ENCODE measurements at regions not wholly inside any gene's neighbourhood (a gene's known extent, or its start where the extent isn't known, plus 50 kb on each side); places are given as distances from the start of the nearest gene placed in this dataset.
"Not testable (repeated sequence)": the region's sequence is repeated elsewhere in the genome, so short reads cannot be mapped to it uniquely, and the experiment has no call there.

GRCh38 chr6:21710908-21711627 lies 117.5 kb downstream of the SOX4 start:
- no peak for DNase-seq

GRCh38 chr6:21712213-21712612 lies 118.7 kb downstream of the SOX4 start:
- no peak for DNase-seq

- DNase-seq = no peak
These were observed 119.9 kb downstream of the SOX4 start for GRCh38 chr6:21713481-21713880.

GRCh38 chr6:21715180-21715579 lies 121.6 kb downstream of the SOX4 start:
- no peak for DNase-seq

- DNase-seq = no peak
These were observed 129.0 kb downstream of the SOX4 start for GRCh38 chr6:21722510-21722909.

- no peak for DNase-seq
These were observed 133.1 kb downstream of the SOX4 start for GRCh38 chr6:21726676-21727075.

- DNase-seq = no peak
These were observed 134.6 kb downstream of the SOX4 start for GRCh38 chr6:21728141-21728540.

- no peak for DNase-seq
These were observed 135.9 kb downstream of the SOX4 start for GRCh38 chr6:21729431-21729830.

GRCh38 chr6:21730533-21730932 lies 137.0 kb downstream of the SOX4 start:
- DNase-seq = no peak

GRCh38 chr6:21731411-21732031 lies 138.0 kb downstream of the SOX4 start:
- no peak for DNase-seq

- DNase-seq = not testable (repeated sequence)
These were observed 138.6 kb downstream of the SOX4 start for GRCh38 chr6:21732032-21732730.

GRCh38 chr6:21732731-21733130 lies 139.2 kb downstream of the SOX4 start:
- DNase-seq = no peak

GRCh38 chr6:21733311-21733710 lies 139.8 kb downstream of the SOX4 start:
- no peak for DNase-seq

- no peak for DNase-seq
These were observed 140.7 kb downstream of the SOX4 start for GRCh38 chr6:21734204-21734603.

GRCh38 chr6:21738180-21739094 lies 144.9 kb downstream of the SOX4 start:
- no peak for DNase-seq

GRCh38 chr6:21739241-21739640 lies 145.7 kb downstream of the SOX4 start:
- no peak for DNase-seq

GRCh38 chr6:21739838-21740237 lies 146.3 kb downstream of the SOX4 start:
- DNase-seq = no peak

- DNase-seq = no peak
These were observed 147.0 kb downstream of the SOX4 start for GRCh38 chr6:21740376-21741124.

- no peak for DNase-seq
These were observed 147.9 kb downstream of the SOX4 start for GRCh38 chr6:21741221-21742109.

- no peak for DNase-seq
These were observed 148.7 kb downstream of the SOX4 start for GRCh38 chr6:21742238-21742660.

GRCh38 chr6:21744331-21744730 lies 150.8 kb downstream of the SOX4 start:
- DNase-seq = no peak
